MM.1S (cell line): ENCODE measurements at regions not wholly inside any gene's neighbourhood (a gene's known extent, or its start where the extent isn't known, plus 50 kb on each side); places are given as distances from the start of the nearest gene placed in this dataset.

Experiments
- EZH2 ChIP-seq: fragments of 300-600 bp; sonication (generic); optimal IDR thresholded peaks from 2 replicates; pipeline ENCODE3; 2017; ENCODE audit warnings: low read depth, mild to moderate bottlenecking, antibody characterized with exemption, low read length, mixed read lengths
- EZH2phosphoT487 ChIP-seq: fragments of 300-600 bp; sonication (generic); IDR thresholded peaks from 2 replicates; pipeline ENCODE4 v1.6.1; 2018; ENCODE audit warnings: antibody characterized with exemption, low read length
- TF ChIP-seq, protein P1 (sequence below): fragments of 300-600 bp; sonication (generic); IDR thresholded peaks from 2 replicates; pipeline ENCODE4 v1.5.1; 2016; ENCODE audit warnings: antibody characterized with exemption, low read length, mixed read lengths

DNA sequence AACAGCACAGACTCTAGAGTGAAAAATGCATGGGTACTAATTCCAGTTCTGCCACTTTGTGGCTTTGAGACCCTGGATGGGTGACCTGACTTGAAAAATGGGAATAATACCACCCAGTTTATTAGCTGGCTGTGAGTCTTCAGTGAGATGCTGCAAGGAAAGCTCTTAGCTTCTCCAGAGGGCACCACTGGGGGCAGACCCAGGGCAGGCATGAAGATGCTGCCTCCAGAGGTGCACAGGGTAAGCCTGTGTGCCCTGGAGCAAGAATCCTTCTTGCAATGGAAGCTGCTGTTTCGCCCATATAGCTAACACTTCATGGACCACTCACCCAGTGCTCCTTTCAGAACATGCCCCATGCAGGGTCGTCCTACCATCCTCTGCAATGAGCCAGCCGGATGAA lies 75.7 kb downstream of the C5orf15 start:
- TF ChIP-seq, protein P1, sequence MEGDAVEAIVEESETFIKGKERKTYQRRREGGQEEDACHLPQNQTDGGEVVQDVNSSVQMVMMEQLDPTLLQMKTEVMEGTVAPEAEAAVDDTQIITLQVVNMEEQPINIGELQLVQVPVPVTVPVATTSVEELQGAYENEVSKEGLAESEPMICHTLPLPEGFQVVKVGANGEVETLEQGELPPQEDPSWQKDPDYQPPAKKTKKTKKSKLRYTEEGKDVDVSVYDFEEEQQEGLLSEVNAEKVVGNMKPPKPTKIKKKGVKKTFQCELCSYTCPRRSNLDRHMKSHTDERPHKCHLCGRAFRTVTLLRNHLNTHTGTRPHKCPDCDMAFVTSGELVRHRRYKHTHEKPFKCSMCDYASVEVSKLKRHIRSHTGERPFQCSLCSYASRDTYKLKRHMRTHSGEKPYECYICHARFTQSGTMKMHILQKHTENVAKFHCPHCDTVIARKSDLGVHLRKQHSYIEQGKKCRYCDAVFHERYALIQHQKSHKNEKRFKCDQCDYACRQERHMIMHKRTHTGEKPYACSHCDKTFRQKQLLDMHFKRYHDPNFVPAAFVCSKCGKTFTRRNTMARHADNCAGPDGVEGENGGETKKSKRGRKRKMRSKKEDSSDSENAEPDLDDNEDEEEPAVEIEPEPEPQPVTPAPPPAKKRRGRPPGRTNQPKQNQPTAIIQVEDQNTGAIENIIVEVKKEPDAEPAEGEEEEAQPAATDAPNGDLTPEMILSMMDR, result no peak
- TF ChIP-seq EZH2 (no peak), EZH2phosphoT487 (no peak)
